HG03175 (cell line): ENCODE measurements at regions not wholly inside any gene's neighbourhood (a gene's known extent, or its start where the extent isn't known, plus 50 kb on each side); places are given as distances from the start of the nearest gene placed in this dataset.

ENCODE experiments used
- ATAC-seq: cut with Tn5 transposase; IDR thresholded peaks from one replicate; pipeline ENCODE4 v1.9.1; 2021; ENCODE audit warnings: mild to moderate bottlenecking, moderate library complexity; ENCODE audit not compliant: unreplicated experiment

DNA sequence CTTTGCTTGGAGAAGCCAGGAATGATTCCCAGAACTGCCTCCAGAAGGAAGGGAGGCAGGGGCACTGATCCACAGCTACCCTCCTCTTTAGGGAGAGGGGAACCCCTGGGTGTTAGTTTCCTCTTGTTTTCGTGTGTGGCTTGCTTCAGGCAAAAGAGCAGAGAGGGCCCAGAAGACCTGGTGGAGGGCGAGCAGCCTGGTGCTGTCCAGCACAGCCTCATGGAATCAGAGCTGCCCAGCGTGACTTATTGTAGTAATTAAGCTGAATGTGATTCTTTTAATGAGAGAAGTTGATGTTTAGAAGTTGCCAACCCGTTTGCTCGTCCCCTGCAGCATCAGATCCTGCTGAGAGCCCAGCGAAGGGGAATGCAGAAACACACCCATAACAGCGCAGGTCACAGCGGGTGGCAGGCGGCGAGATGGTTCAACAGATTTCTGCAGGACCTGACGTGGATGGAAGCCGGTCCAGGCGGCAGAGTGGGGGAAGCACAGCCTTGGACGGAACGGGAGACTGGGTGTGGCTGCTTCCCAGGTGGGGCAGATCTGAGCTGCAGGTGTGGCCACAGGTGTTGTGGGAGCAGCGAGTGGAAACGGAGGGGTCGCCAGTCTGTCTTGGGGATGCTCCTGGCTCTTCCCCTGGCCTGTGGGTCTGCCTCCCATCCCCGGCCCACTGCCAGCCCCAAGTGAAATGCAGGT is 53.7 kb upstream of the SHH start:
- no peak for ATAC-seq

DNA sequence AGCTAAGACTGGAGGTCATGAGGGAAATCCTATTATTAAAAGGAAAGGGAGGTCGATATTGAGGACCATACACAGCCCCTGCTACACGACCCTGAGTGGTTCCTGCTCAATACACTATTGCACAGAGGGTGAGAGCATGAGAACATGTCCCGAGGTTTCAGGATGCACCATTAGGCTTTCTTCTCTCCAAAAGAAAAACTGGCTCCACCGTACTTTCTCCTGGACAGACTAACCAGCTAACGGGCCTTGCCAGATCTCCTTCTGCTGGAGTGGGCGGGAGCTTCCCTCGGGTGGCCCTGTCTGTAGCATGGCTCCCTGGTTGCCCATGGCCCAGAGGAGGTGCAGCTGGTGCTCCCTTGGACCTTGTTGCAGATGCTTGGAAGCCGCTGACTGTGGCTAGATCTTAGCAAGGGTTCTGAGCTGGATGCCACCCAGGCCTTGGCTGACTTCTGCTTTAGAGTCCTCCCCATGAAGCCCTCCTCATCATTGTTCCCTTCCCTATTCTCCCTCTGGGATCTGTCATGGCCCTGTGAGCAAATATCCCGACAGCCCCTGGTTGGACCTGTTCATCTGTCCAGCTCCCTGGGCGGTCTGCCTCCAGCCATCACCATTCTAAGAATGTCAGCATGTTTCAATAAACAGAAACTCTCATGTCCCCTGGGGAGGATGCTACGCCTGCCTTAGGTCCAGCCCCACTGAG is 52.9 kb upstream of the SHH start:
- no peak for ATAC-seq

DNA sequence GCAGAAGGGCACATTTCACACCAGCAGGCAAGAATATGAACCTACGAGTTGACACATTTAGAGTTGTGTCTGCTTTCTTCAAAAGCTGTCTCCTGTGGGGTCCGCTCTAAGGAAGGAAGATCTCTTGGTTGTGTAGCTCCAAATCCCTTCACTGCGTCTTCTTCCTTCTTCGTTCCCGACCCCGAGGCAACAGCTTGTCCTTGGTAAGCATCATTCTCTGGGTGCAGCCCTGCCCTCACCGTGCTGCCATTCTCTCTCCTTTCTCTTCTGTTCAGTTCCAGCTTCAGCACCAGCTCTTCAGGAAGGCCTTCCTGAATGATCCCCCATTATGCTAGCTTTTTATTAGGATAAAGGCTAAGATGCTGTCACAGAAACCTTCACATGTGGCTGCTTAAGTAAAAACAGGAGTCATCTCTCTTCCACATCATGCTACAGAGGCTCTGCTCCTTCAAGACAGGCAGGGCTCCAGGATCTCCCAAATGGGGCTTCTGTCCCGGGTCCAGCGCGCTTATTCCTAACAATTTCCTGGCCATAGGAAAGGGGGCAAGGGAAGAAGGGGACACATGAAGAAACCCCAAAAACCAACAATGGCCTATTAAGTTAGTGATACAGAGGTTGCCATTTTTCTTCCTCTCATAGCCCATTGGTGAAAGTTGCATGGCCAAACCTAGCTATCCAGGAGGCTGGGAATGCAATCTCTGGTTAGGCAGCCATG is 52.2 kb upstream of the SHH start:
- no peak for ATAC-seq

DNA sequence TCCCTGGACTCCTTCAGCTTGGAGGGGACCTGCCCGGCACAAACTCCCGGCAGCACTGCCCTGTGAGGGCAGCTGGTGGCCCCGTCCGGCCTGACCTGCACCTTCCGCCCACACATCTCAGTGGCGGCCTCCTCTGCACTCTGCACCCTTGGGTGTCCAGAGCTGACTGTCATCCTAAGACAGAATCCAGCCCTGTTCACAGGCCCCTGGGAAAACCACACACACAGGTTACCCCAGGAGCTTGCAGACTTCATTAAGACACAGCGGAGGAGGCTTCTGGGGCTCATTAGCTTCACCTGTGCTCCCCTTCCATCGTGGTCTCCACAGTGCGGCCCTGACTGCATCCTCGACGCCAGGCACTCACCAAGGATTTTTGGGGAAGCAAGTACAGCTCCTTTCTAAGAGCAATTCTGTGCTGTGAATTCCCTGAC is 51.5 kb upstream of the SHH start:
- no peak for ATAC-seq

DNA sequence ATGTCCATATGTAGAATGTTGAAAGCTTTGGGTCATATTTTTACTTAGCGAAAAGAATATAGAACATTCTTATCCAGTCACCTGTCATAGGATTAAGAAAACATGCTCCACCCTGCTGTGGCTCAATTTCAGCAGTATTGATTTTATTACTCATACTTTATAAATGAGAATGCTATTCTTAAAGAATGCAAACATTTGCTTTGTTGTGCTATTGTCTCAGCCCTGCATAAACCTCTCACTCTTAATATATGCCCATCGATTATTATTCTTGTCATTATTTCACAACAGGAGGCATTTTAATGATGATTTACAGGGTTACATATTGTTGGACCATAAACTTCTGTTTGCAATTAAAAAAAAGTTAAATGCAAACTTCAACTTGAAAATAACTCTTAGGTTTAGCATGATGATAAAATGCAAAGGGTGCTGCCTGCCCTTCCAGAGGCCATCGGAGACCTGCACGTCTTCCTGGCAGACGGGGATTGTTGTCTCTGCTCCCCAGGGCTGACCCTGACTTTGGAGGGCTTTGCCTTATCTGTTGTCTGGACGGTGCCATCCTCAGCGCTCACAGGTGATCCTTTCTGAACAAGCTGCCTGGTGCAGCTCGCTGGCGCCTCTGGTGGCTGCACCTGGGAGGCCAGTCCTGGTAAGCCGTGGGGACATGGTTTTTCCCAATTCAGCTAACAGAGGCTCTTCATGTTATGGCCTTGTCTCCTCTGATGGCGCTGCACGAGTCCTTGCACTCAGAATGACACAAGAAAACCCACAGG is 50.0 kb upstream of the SHH start:
- ATAC-seq, result no peak
